D341Med (cell line): ENCODE measurements at regions not wholly inside any gene's neighbourhood (a gene's known extent, or its start where the extent isn't known, plus 50 kb on each side); places are given as distances from the start of the nearest gene placed in this dataset.
"Not testable (repeated sequence)": the region's sequence is repeated elsewhere in the genome, so short reads cannot be mapped to it uniquely, and the experiment has no call there.

Experiments used
- DNase-seq: peaks from one replicate; pipeline ENCODE4 v3.0.0; 2012; ENCODE audit warnings: low spot score

DNA sequence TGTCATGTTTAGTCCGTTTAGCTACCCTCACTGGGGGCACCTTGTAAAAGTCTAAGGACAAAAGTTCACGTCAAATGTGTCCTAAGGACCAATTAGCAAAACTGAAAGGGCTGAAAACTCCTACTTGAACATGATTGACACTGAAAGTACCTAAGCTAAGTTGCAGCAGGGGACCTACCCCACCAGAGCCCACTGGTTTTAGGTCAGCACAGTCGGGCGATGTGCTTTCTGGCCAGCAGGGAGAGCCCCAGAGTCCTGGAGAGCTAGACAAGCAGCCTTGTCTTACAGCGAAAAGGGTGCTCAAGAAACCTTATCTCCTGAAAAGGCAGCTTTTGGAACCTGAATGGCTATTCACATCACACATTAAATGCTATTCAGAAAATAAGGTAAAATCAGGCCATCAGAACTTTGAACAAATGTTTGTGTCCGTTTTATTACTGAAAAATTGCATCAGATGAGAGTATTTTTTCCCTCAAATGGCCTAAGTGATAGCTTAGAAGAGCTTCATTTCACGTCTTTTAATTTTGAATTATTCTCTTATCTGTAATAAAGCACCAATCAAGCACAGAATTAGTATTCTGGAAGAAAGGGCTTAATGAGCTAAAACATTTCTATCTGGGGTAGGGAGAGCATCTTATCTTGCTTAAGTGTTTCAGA is 52.2 kb upstream of the MKI67 start:
- DNase-seq = peak; percentile 48

DNA sequence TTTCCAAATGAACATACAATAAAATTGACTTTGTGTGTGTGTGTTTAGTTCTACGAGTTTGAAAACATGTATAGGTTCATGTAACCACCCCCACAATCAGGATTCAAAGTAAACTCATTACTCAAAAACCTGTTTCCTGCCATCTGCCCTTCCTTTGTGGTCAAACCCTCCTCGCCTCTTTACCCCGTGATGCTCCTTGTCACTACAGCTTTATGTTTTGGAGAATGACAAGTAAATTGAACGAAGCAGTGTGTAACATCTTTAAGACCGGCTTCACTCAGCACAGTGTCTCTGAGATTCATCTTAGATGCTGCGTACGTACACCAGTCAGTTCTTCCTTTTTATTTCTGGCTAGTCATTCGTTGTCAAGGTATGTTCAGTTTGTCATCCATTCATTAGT is 54.6 kb upstream of the MKI67 start:
- DNase-seq = no peak

DNA sequence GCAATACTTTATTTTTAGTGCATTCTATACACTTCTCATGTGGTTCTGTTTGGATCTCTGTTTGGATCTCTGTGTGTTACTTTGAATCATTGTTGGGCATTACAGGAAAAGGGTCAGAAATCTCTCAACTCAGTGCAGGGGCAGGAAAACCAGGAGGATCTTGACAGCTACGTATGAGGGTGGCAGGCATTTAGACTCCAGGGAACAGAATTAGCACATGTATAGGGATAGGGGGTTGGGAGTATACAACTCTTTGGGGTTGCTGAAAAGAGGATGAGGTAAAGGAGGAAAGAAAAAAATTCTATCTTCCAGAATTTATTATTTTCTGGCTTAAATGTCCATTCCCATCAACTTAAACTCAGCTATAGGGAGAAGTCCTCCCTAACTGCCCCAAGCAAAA is 59.4 kb upstream of the MKI67 start:
- DNase-seq = no peak

DNA sequence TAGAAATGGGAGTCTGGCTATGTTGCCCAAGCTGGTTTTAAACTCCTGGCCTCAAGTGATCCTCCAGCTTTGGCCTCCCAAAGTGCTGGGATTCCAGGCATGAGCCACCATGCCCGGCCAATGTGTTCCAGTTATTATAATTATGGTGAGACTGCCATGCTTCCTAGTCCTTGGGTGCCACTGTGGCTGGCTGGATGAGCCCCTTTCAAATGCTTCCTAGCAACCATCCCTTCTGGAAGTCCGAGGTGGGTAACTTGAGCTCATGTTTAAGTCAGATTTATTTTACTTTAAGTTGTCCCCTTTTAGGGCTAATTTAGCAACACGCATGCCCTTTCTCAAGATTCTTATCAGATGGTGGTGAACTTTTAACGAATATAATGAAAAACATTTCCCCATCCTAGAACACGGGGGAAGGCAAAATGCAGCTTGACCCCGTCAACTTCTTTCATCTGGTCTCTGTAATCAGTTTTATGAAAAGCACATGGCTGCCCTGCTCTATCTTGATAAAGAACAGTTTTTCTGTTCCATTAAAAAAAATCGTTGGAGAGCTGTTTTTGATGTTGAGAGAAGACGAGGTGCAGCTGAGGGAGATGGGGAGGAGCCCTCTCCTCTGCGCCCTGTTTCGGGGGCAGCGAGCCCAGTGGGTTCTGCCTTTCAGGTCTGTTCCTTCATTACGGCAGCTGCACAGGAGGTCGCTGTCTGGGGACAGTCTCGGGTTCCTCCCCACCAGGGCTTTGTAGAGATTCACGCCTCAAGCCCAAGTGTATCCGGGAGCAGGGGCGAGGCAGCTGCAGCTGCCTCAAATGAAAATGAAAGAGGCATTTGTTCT is 61.0 kb upstream of the MKI67 start:
- DNase-seq = no peak

DNA sequence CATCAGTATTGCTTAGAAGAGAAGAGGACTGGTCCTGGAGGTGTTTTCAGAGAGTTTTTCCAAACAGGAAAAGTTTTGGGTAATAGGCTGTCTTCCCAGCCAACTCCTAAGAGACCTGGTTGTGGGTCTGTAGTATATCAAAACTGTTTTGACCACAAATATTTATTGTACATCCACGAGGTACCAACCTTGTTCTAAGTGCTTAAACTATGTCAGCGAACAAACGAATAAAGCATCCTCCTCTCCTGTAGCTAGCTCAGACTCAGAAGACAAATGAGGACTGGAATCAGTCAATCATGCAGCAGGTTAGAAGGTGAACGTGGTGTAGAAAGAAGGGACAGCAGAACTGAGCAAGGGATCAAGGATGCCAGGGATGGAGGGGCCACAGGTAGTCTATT is 61.6 kb upstream of the MKI67 start:
- DNase-seq = no peak

DNA sequence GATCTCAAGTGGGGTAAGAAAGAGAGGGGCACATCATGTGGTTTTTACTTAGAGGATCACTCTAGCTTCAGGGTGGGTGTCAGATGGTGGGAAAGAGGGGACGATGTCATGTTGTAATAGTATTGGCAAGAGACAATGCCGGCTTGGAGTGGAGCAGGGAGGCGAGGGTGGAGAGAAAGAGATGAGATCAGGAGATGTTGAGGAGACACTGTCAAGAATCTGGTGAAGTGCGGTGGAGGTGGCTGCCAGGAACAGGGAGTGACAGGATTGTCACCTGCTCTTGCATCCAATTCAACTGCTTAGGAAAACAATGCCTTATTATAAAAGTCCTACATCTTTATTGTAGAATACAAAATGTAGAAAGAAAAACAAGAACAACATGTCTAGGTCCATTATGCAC is 63.0 kb upstream of the MKI67 start:
- no peak for DNase-seq

DNA sequence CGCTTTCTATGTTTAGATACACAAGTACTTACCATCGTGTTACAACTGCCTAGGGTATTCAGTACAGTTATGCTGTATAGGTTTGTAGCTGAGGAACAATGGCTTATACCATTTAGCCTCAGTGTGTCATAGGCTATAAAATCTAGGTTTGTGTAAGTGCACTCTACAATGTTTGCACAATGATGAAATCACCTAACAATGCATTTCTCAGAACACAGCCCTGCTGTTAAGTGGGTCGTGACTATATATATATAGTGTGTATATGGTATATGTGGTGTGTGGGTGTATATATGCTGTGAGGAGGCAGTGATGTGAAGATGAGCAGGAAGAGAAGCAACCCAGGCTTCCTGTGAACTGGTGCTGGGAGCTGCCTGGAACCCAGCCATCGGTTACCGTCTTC is 65.6 kb upstream of the MKI67 start:
- DNase-seq = no peak

DNA sequence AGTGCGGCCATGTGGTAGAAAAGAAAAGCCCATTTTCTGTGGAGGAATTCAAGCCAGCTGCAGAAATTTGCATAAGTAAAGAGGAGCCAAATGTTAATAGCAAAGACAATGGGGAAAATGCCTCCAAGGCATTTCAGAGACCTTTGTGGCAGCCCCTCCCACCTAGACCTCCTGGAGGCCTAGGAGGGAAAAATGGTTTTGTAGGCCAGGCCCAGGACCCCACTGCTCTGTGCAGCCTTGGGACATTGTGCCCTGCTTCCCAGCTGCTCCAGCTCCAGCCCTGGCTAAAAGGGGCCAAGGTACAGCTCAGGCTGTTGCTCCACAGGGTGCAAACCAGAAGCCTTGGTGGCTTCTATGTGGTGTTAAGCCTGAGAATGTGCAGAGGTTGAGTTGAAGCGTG is 75.6 kb upstream of the MKI67 start:
- DNase-seq = not testable (repeated sequence)

DNA sequence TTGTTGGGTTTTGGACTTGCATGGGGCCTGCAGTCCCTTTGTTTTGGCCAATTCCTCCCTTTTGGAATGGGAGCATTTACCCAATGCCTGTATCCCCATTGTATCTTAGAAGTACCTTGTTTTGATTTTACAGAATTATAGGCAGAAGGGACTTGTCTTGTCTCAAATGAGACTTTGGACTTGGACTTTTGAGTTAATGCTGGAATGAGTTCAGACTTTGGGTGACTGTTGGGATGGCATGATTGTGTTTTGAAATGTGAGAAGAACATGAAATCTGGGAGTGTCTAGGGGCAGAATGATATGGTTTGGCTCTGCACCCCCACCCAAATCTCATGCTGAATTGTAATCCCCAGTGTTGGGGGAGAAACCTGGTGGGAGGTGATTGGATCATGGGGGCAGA is 76.8 kb upstream of the MKI67 start:
- no peak for DNase-seq

DNA sequence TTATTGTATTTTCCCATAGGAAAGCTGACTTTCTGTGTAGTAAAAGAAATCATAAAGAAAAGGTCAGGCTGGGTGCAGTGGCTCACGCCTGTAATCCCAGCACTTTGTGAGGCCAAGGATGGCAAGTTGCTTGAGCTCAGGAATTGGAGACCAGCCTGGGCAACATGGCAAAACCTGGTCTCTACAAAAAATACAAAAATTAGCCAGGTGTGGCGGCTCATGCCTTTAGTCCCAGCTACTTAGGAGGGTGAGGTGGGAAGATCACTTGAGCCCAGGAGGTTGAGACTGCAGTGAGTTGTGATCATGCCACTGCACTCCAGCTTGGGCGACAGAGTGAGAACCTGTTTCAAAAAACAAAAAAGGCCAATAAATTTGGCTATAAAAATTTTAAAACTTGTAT is 79.4 kb upstream of the MKI67 start:
- DNase-seq = not testable (repeated sequence)

DNA sequence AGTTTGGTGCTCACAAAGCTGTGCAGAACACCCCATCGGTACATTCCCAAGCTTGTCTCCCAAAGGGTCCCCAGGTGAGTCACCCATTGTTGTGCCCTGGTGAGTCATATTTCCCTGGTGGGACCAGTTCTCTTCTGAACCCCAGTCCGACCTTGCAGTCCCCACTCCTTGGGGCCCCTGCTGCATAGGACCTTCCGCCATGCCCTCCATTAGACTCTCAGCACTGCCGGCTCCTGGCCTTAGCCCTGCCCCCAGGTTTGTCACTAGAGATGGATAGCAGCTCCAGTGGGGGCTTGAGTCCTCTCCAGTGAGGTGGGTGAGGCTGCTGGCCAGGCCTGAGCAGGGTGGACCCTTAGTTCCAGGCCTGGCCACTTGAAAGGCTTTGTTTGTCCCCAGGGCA is 80.5 kb upstream of the MKI67 start:
- DNase-seq = no peak

DNA sequence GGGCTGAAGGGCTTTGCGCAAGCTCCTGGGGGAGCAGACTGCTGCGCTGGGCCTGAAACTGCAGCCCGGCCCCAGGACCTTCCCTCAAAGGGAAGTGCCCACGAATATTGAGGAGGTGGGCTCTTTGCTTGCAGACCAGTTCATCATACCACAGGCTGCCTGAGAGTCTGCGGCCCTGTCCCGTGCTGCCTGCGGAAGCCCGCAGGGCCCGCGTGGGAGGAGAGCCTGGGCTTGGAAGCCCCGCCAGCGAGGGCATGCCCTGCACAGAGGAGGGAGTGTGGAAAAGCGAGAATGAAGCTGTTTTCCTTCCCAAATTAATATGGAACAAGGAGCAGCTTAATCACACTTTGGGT is 83.6 kb upstream of the MKI67 start:
- DNase-seq = peak; percentile 27

DNA sequence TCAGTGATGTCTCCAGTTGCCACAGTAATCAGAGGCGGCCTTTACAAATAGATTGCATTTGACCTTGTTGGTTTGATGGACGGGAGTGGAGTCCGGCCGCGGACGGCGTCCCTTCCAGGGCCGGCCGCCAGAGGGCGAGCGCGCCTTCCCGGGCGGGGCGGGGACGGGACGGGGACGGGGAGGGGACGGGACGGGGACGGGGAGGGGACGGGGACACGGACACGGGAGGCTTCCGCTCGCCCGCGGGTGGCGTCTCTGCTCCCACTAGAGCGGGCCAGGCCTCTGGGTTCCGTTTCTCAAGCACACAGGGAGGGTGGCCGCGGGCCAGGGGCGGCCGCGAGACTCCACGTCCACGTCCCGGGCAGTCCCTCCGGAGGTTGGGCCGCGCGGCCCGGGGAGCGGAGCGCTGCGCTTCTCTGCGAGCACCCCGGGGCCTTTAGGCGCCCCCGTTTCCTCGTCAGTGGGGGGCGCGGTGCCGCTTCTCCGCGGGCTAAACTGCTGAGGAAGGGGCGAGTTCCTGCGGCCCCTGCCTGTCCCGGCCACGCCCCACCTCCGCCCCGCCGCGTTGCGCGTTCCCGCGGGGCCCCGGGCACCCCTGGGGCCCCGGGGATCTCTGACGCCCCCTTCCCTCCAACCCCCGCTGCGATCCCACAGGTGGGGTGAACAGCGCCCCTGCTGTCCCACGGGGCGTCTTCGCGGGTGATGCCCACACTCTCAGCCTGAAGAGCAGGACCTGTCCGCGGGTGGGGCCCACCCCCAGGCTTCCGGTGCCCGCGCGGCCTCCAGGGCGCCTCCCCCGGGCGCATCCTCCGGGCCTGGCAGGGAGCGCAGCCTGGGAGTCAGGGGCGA is 84.2 kb upstream of the MKI67 start:
- DNase-seq = peak; percentile 83

DNA sequence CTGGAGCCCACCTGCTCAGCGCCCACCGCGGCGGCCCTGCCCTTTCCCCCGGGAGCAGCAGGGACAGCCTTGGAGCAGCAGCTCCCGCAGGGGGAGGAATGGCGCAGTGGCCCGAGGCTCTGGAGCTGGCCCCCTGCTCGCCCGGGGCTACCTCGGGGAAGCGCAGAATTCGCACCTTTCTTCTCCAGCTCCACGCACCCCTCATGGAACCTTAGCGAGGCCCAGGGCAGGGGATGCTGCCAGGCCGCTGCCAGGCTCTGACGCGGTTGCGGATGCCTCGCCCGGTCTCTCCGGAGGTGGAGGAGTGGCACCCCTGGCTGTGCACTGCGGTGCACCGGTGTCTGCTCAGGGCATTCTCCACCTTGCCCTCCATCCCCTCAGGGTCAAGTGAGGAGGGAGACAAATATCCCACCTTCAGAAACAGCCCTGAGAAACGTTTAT is 84.9 kb upstream of the MKI67 start:
- DNase-seq = no peak

DNA sequence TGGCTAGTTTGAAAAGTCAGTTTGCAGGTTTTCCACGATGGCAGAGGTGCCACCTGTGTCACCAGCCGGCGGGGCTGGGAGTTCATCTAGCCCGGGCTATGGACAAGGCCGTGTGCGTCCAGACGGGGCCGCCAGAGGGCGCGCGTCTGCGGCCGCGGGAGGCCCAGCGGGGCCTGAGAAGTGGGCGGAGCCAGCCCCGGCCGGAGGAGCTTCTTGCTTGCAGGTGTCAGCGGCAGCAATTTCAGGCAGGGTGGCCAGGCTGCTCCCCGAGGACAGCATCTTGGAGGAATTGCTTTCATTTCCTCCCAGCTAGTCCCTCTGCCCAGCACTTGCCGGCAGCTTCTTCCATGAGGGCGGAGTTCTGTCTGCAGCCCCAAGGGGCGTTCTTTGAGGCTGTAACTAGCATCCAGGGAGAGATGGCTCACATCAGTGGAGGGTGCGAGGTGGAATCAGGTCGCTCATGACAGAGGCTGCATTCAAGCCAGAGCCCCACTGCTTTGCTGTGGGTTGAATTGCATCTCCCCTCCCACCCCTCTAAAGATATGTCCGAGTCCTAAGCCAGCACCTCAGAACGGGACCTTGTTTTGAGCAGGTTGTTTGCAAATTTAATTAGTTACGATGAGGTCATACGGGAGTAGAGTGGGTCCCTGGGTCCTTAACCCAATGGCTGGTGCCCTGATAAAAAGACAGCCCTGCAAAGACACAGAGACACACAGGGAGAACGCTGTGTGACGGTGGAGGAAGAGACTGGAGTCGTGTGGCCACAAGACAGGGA is 85.9 kb upstream of the MKI67 start:
- peak; percentile 91 for DNase-seq

DNA sequence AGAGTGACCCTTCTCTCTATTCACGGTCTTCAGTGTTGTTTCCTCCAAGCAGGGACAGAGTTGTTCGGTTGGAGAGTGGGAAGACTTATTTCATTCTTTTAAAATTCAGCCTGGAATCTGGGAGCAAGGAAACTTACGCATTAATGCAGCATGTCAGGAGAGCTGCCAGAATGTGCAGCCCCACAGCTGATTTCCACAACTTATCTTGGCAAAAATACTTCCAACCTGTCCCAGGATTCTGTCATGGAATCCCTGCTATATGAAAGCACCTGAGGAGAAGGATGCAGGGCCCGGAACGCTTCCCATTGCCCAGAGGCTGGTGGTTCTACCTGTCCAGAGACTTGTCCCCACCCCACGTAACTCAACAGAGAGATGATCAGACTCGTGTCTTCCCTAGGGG is 86.9 kb upstream of the MKI67 start:
- DNase-seq = no peak

DNA sequence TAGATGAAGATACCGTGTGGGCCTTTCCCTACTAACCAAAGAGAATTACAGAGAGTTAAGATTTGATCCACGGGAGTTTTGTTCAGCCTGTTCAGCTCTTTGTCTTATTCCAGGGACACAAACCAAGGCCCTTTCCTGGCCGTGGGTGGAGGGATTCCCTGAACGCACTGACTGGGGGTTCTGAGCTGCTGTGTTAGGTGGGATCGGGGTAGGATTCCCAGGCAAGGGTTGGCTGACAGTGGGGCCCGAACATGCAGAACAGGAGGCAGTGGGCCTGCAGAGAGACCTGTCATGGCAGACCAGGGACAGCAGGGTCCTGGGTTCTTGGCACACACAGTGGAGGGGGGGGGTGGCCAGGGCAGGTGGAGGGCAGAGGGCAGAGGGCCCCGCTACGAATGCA is 89.5 kb upstream of the MKI67 start:
- DNase-seq = no peak

DNA sequence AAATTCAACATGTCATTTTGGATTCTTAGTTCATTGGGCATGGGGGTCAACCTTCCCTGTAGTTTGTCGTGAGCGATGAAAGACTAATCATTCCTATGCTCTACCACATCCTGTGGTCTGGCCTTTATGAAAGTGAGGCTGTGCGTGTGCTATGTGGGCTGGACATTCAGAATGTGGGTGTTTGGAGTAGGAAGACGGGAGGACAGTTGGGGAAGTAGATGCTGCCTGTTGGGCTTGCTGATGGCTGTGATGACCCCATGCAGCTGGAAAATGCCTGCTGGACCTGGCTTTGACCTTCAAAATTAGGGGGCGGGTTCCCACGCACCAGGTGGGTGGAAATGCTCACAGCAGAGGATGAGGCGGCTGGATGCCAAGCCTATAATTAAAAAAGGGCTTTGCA is 90.9 kb upstream of the MKI67 start:
- DNase-seq = no peak

DNA sequence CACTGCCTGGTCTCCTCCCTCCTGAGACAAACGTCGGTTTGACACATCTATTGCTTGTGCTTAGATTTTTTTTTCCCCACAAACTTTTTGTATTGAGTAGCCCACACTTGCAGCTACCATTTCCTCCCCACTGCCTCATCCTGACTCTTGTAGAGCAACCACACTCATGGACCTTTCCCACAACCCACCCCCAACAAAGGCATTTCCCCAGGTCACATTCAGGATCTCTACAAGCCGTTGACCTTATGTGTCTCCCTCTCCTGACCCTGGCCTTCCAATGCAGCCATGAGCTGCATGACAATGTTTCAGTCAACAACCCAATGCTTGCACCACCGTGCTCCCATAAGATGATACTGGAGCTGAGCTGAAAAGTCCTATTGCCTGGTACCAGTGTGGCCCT is 91.9 kb upstream of the MKI67 start:
- no peak for DNase-seq

DNA sequence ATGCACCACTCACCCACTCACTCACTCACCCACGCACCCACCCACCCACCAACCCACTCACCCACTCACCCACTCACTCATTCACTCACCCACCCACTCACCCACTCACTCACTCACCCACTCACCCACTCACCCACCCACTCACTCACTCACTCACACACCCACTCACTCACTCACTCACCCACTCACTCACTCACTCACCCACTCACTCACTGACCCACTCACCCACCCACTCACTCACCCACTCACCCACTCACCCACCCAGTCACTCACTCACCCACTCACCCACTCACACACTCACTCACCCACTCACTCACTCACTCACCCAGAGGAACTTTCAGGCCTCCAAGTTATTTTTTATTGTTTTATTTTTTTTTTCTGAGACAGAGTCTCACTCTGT is 93.1 kb upstream of the MKI67 start:
- no peak for DNase-seq

DNA sequence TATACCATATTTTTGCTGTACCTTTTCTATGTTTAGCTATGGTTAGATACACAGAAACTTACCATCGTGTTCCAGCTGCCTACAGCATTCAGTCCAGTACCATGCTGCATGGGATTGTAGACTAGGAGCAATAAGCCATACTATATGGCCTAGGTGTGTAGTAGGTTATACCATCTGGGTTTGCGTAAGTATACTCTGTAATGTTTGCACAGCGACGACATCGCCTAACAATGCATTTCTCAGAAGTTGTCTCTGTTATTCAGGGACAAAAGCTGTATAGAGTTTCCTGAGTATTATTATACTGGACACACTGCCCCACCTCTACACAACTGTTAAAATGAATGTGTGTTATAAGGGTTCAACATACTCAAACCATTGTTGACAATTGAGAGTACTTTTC is 93.8 kb upstream of the MKI67 start:
- no peak for DNase-seq

DNA sequence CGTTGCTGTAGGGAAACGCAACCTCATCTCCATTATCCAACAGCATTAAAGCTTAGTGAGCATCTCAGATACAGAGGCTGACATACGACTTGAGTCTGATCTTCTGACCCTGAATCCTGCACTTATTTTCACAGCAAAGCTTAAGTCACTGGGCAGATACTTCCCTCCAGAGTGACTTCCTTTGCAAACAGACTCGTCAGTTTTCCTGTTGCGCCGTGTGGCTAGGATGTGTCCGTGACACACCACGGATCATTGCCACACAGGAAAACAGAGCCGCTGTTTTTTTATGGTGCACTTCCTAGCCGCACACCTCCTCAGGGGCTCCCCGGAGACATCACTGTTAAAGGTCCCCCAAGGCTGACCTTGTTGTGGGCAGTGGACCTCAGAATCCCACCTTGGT is 94.9 kb upstream of the MKI67 start:
- no peak for DNase-seq
